ENCODE measurements at regions not wholly inside any gene's neighbourhood (a gene's known extent, or its start where the extent isn't known, plus 50 kb on each side); places are given as distances from the start of the nearest gene placed in this dataset.

DNA sequence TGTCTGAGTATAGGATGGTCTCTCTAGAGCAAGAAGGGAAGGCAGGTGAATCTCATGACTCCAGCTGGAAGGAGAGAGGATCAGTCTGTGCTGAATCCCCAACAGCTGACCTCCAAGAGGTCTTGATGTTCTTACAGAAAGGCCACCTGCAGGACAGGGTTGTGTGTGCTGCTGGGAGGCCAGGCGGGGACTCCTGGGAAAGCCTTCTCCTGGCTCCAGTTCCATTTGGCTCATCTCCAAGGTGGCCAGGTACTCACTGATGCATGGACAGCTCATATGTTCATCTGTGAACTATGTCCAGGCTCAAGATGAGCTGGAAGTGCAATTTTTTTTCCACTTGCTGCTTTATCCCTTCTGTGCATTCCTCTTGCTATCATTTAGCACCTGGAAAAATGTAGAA is 730.2 kb upstream of the RBFOX1 start:
- TF ChIP-seq, protein P1, sequence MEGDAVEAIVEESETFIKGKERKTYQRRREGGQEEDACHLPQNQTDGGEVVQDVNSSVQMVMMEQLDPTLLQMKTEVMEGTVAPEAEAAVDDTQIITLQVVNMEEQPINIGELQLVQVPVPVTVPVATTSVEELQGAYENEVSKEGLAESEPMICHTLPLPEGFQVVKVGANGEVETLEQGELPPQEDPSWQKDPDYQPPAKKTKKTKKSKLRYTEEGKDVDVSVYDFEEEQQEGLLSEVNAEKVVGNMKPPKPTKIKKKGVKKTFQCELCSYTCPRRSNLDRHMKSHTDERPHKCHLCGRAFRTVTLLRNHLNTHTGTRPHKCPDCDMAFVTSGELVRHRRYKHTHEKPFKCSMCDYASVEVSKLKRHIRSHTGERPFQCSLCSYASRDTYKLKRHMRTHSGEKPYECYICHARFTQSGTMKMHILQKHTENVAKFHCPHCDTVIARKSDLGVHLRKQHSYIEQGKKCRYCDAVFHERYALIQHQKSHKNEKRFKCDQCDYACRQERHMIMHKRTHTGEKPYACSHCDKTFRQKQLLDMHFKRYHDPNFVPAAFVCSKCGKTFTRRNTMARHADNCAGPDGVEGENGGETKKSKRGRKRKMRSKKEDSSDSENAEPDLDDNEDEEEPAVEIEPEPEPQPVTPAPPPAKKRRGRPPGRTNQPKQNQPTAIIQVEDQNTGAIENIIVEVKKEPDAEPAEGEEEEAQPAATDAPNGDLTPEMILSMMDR (conservative IDR thresholded peaks at IDR 0.05; ENCODE audit: low read length), result no peak
- TF ChIP-seq EZH2phosphoT487 (IDR thresholded peaks at IDR 0.05; ENCODE audit: borderline replicate concordance, low read depth, low read length), result no peak
